ENCODE measurements at regions not wholly inside any gene's neighbourhood (a gene's known extent, or its start where the extent isn't known, plus 50 kb on each side); places are given as distances from the start of the nearest gene placed in this dataset.

- DNase-seq = no peak
These were observed 357.6 kb downstream of the TBC1D4 start for GRCh38 chr13:75124415-75124814.

GRCh38 chr13:75123428-75123827 lies 358.5 kb downstream of the TBC1D4 start:
- no peak for DNase-seq

GRCh38 chr13:75120085-75120484 lies 361.9 kb downstream of the TBC1D4 start:
- no peak for DNase-seq

GRCh38 chr13:75115171-75115570 lies 366.8 kb downstream of the TBC1D4 start:
- no peak for DNase-seq

- DNase-seq = no peak
These were observed 378.0 kb downstream of the TBC1D4 start for GRCh38 chr13:75103976-75104375.

GRCh38 chr13:75102001-75102716 lies 379.8 kb downstream of the TBC1D4 start:
- peak; percentile 61 for DNase-seq

GRCh38 chr13:75101348-75101747 lies 380.6 kb downstream of the TBC1D4 start:
- DNase-seq = no peak

GRCh38 chr13:75092143-75092542 lies 389.8 kb downstream of the TBC1D4 start:
- DNase-seq = no peak

GRCh38 chr13:75091718-75092117 lies 390.3 kb downstream of the TBC1D4 start:
- DNase-seq = no peak

GRCh38 chr13:75090872-75091615 lies 390.9 kb downstream of the TBC1D4 start:
- DNase-seq = no peak

GRCh38 chr13:75088915-75089314 lies 393.1 kb downstream of the TBC1D4 start:
- no peak for DNase-seq

GRCh38 chr13:75079226-75079625 lies 402.7 kb downstream of the TBC1D4 start:
- DNase-seq = no peak

GRCh38 chr13:75076476-75076875 lies 405.5 kb downstream of the TBC1D4 start:
- no peak for DNase-seq

GRCh38 chr13:75073786-75074185 lies 408.2 kb downstream of the TBC1D4 start:
- DNase-seq = no peak

- no peak for DNase-seq
These were observed 409.1 kb downstream of the TBC1D4 start for GRCh38 chr13:75072891-75073290.

- no peak for DNase-seq
These were observed 409.6 kb downstream of the TBC1D4 start for GRCh38 chr13:75072368-75072767.

GRCh38 chr13:75071796-75072195 lies 410.2 kb downstream of the TBC1D4 start:
- no peak for DNase-seq

- no peak for DNase-seq
These were observed 410.6 kb downstream of the TBC1D4 start for GRCh38 chr13:75071395-75071794.

- no peak for DNase-seq
These were observed 420.1 kb downstream of the TBC1D4 start for GRCh38 chr13:75061909-75062308.

- DNase-seq = no peak
These were observed 426.7 kb downstream of the TBC1D4 start for GRCh38 chr13:75055296-75055695.

- DNase-seq = no peak
These were observed 429.4 kb downstream of the TBC1D4 start for GRCh38 chr13:75052616-75053015.

- DNase-seq = no peak
These were observed 431.4 kb downstream of the TBC1D4 start for GRCh38 chr13:75050419-75051046.

- no peak for DNase-seq
These were observed 432.1 kb downstream of the TBC1D4 start for GRCh38 chr13:75049735-75050335.

GRCh38 chr13:75042807-75043206 lies 439.2 kb downstream of the TBC1D4 start:
- no peak for DNase-seq
